HUES48 (cell line): ENCODE measurements at regions not wholly inside any gene's neighbourhood (a gene's known extent, or its start where the extent isn't known, plus 50 kb on each side); places are given as distances from the start of the nearest gene placed in this dataset.

ENCODE experiments used
- H3K27ac ChIP-seq: one replicate; pipeline ENCODE4 v1.7.0; 2013; ENCODE audit warnings: low read depth, low read length, inconsistent platforms
- H3K27me3 ChIP-seq: 2 replicates; pipeline ENCODE4 v1.6.1; 2013; ENCODE audit warnings: mild to moderate bottlenecking, low read length; ENCODE audit not compliant: control insufficient read depth, insufficient read depth
- H3K36me3 ChIP-seq: 2 replicates; pipeline ENCODE4 v1.6.1; 2013; ENCODE audit warnings: low read length; ENCODE audit not compliant: control insufficient read depth, insufficient read depth
- H3K4me1 ChIP-seq: 2 replicates; pipeline ENCODE4 v1.6.1; 2013; ENCODE audit warnings: mild to moderate bottlenecking, low read length; ENCODE audit not compliant: control insufficient read depth, insufficient read depth
- H3K4me3 ChIP-seq: 2 replicates; pipeline ENCODE4 v1.5.1; 2013; ENCODE audit warnings: mild to moderate bottlenecking, low read depth, low read length
- H3K9ac ChIP-seq: 2 replicates; pipeline ENCODE4 v1.6.1; 2013; ENCODE audit warnings: mild to moderate bottlenecking, low read depth, low read length, moderate library complexity
- H3K9me3 ChIP-seq: 2 replicates; pipeline ENCODE4 v1.6.1; 2013; ENCODE audit warnings: low read length; ENCODE audit not compliant: control insufficient read depth, insufficient read depth

DNA sequence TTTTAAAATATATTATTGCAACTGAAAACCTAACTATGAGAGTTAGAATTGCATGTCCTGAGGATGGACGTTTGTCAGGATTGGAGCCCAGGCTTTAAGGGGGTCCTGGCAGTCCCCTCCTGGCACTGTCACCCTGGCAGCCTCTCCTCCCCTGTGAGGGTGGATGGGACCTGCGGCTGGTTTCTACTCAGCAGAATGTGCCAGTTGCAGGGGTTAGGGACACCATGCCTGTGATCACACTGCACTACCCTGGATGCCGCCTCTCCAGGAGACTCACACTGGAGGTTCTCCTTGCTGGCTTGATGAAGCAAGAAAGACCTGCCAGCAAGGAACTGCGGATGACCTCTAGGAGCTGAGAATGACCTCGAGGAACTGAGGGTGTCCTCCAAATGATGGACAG lies 356.7 kb upstream of the MYT1L start:
- no peaks in the 10 kb centered on the region for H3K27me3 ChIP-seq

DNA sequence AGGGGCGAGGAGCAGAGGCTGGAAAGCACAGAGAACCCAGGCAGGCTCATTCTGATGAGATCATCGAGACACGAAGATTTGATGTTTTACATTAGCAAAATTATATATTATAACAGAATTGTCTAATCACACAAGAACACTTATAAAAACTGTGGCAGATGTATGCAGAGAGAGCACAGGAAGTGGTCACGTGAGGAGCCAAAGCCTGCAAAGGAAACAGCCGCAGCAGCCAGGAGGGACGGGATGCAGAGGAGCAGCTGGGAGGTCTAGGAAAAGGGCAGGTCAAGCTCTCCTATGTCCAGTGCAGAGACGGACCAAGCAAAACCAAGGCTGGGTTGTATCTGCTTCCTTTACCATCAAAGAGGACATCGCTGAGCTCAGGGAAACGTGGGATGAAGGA lies 355.1 kb upstream of the MYT1L start:
- Histone ChIP-seq H3K36me3 (no peaks in the 10 kb centered on the region), H3K27ac (no peak overlapping the region), H3K4me3 (no peak overlapping the region), H3K9ac (no peak overlapping the region), H3K4me1 (peaks cover 10% of the 10 kb centered on the region), H3K27me3 (no peaks in the 10 kb centered on the region), H3K9me3 (no peaks in the 10 kb centered on the region)

More for the DNA sequence above, 356.7 kb upstream of the MYT1L start:
- H3K4me1 ChIP-seq: no peaks in the 10 kb centered on the region
- no peak overlapping the region for H3K4me3 ChIP-seq
- no peak overlapping the region for H3K9ac ChIP-seq
- H3K9me3 ChIP-seq: no peaks in the 10 kb centered on the region
- H3K36me3 ChIP-seq: no peaks in the 10 kb centered on the region
- H3K27ac ChIP-seq: no peak overlapping the region

DNA sequence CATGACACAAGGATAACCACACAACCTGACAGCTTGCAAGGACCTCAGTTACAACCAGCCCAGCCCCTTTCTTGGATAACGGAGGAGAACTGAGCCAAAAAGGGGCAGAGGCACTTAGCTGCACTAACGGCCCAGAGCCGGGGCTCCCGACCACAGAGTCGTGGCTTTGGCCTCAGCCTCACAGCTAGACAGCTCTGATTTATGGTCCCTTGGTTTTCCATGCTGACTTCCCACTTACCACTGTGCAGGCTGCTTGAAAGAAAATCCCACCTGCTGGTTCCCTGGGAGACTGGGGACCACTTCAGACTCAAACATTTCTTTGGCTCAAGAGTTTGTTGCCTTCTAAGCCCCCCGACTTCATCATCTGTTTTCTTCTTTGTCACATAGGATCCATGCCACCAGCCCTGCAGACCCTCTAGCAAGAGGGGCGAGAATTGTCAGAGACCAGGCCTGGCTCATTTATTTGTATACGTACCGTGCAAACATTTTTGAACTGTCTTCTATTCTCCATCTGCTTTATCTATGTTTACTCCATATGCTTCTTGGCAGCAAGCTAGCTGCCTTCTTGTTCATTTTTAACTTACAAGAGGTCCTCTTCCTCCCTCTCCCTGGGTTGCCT lies 352.6 kb upstream of the MYT1L start:
- H3K27ac ChIP-seq: no peak overlapping the region
- no peaks in the 10 kb centered on the region for H3K27me3 ChIP-seq
- H3K36me3 ChIP-seq: no peaks in the 10 kb centered on the region

GRCh38 chr2:2682700-2683342 lies 351.7 kb upstream of the MYT1L start:
- no peak overlapping the region for H3K27ac ChIP-seq
- H3K9ac ChIP-seq: no peak overlapping the region
- no peaks in the 10 kb centered on the region for H3K27me3 ChIP-seq
- H3K9me3 ChIP-seq: no peaks in the 10 kb centered on the region
- no peaks in the 10 kb centered on the region for H3K36me3 ChIP-seq
- H3K4me1 ChIP-seq: peaks cover 14% of the 10 kb centered on the region
- no peak overlapping the region for H3K4me3 ChIP-seq

More for the DNA sequence above, 352.6 kb upstream of the MYT1L start:
- Histone ChIP-seq H3K4me3 (no peak overlapping the region), H3K9me3 (no peaks in the 10 kb centered on the region), H3K9ac (no peak overlapping the region), H3K4me1 (peaks cover 14% of the 10 kb centered on the region)

GRCh38 chr2:2681711-2682251 lies 350.7 kb upstream of the MYT1L start:
- no peak overlapping the region for H3K4me3 ChIP-seq
- no peaks in the 10 kb centered on the region for H3K27me3 ChIP-seq
- H3K36me3 ChIP-seq: no peaks in the 10 kb centered on the region
- no peaks in the 10 kb centered on the region for H3K9me3 ChIP-seq
- peaks cover 14% of the 10 kb centered on the region for H3K4me1 ChIP-seq
- no peak overlapping the region for H3K9ac ChIP-seq
- H3K27ac ChIP-seq: no peak overlapping the region

- H3K27ac ChIP-seq: no peak overlapping the region
- no peak overlapping the region for H3K4me3 ChIP-seq
- H3K9ac ChIP-seq: no peak overlapping the region
- H3K36me3 ChIP-seq: no peaks in the 10 kb centered on the region
- no peaks in the 10 kb centered on the region for H3K27me3 ChIP-seq
- no peaks in the 10 kb centered on the region for H3K9me3 ChIP-seq
- peaks cover 14% of the 10 kb centered on the region for H3K4me1 ChIP-seq
Observed at GRCh38 chr2:2681085-2681484, 350.0 kb upstream of the MYT1L start.

- no peaks in the 10 kb centered on the region for H3K27me3 ChIP-seq
- H3K9me3 ChIP-seq: no peaks in the 10 kb centered on the region
Observed at GRCh38 chr2:2674831-2675230, 343.8 kb upstream of the MYT1L start.

GRCh38 chr2:2673406-2673805 lies 342.3 kb upstream of the MYT1L start:
- Histone ChIP-seq H3K9me3 (no peaks in the 10 kb centered on the region), H3K9ac (no peak overlapping the region), H3K27ac (no peak overlapping the region), H3K36me3 (no peaks in the 10 kb centered on the region), H3K4me1 (no peaks in the 10 kb centered on the region), H3K4me3 (no peak overlapping the region), H3K27me3 (no peaks in the 10 kb centered on the region)

More at GRCh38 chr2:2674831-2675230, 343.8 kb upstream of the MYT1L start:
- H3K4me1 ChIP-seq: no peaks in the 10 kb centered on the region
- H3K9ac ChIP-seq: no peak overlapping the region
- no peak overlapping the region for H3K27ac ChIP-seq
- H3K4me3 ChIP-seq: no peak overlapping the region
- no peaks in the 10 kb centered on the region for H3K36me3 ChIP-seq

GRCh38 chr2:2672249-2672648 lies 341.2 kb upstream of the MYT1L start:
- Histone ChIP-seq H3K4me3 (no peak overlapping the region), H3K27ac (no peak overlapping the region), H3K9ac (no peak overlapping the region), H3K9me3 (no peaks in the 10 kb centered on the region), H3K4me1 (no peaks in the 10 kb centered on the region), H3K36me3 (no peaks in the 10 kb centered on the region), H3K27me3 (no peaks in the 10 kb centered on the region)

- Histone ChIP-seq H3K4me1 (no peaks in the 10 kb centered on the region), H3K36me3 (no peaks in the 10 kb centered on the region), H3K27me3 (no peaks in the 10 kb centered on the region), H3K4me3 (no peak overlapping the region), H3K9me3 (no peaks in the 10 kb centered on the region), H3K9ac (no peak overlapping the region), H3K27ac (no peak overlapping the region)
Observed at GRCh38 chr2:2671826-2672225, 340.8 kb upstream of the MYT1L start.

DNA sequence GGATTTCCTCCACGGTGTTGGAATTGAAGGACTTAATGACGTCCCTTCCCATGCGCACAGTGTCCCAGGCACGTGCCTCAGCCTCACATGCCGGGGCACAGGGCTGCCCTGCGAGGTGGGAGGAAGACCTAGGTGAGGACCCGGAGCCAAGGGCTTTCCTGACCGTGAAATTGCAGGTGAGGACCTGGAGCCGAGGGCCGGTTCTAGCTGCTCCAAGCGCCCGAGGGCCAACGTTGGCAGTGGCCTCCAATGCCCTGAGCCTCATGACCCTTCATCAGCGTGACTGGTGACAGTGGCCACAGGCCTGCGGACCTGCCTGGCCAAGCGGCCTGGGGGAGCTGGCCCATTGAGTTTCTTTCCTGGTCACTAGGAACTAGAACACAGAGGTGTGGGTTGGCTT lies 338.2 kb upstream of the MYT1L start:
- Histone ChIP-seq H3K4me1 (no peaks in the 10 kb centered on the region), H3K27ac (no peak overlapping the region), H3K4me3 (no peak overlapping the region), H3K9me3 (no peaks in the 10 kb centered on the region), H3K9ac (no peak overlapping the region), H3K27me3 (no peaks in the 10 kb centered on the region), H3K36me3 (no peaks in the 10 kb centered on the region)
